ENCODE measurements at regions not wholly inside any gene's neighbourhood (a gene's known extent, or its start where the extent isn't known, plus 50 kb on each side); places are given as distances from the start of the nearest gene placed in this dataset.

- DNase-seq (no peak), ATAC-seq (no peak)
- no peak overlapping the region for H3K27ac ChIP-seq
- H3K36me3 ChIP-seq: no peaks in the 10 kb centered on the region
- intact Hi-C loops (cut with DNase I): no loop called here
- H3K4me3 ChIP-seq: no peak overlapping the region
- no peaks in the 10 kb centered on the region for H3K4me1 ChIP-seq
- WGBS, 2 donors: 75 to 76% methylated on average over 13 of the region's 13 CpGs
- H3K27me3 ChIP-seq: peaks cover 0 to 10% (median 0%) of the 10 kb centered on the region in 7 donors
- no peak for TF ChIP-seq CTCF (IDR thresholded peaks at IDR 0.05)
- H3K9me3 ChIP-seq: peaks cover 0 to 18% (median 0%) of the 10 kb centered on the region in 11 donors
These were observed 205.1 kb upstream of the PLPP4 start for GRCh38 chr10:120251821-120252442.

DNA sequence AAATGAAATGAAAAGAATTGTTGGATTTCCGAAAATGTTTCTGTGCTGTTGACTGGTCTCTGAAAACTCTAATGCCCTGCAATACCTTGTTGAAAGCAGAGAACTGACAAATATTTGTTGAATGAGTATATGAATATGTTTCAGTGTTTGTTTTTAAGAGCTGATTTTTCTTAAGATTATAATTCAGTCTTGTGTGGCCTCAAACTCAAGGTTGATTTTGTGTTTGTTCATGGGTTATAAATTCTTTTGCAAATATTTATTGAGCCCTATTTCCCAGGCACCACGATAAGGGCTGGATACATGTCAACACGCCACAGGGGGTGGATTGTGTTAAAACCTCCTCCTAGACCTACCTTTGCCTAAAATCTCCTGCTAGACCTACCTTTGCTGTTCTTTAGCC, 203.9 kb upstream of the PLPP4 start:
- no peaks in the 10 kb centered on the region for H3K36me3 ChIP-seq
- TF ChIP-seq CTCF (IDR thresholded peaks at IDR 0.05): no peak
- no peak overlapping the region for H3K4me3 ChIP-seq
- intact Hi-C loops (cut with DNase I): no loop called here
- ATAC-seq (no peak), DNase-seq (no peak)
- 64 to 69% methylated on average over 3 of the region's 3 CpGs for WGBS, 2 donors
- H3K9me3 ChIP-seq: peaks cover 0 to 18% (median 0%) of the 10 kb centered on the region in 11 donors
- no peak overlapping the region for H3K27ac ChIP-seq
- no peaks in the 10 kb centered on the region for H3K4me1 ChIP-seq
- H3K27me3 ChIP-seq: peaks cover 0 to 10% (median 0%) of the 10 kb centered on the region in 7 donors

- Histone ChIP-seq H3K36me3 (no peaks in the 10 kb centered on the region), H3K4me1 (no peaks in the 10 kb centered on the region), H3K27ac (no peak overlapping the region), H3K9me3 (peaks cover 0 to 12% (median 0%) of the 10 kb centered on the region in 11 donors), H3K4me3 (no peak overlapping the region), H3K27me3 (peaks cover 0 to 12% (median 0%) of the 10 kb centered on the region in 7 donors)
- TF ChIP-seq CTCF (IDR thresholded peaks at IDR 0.05): no peak
- ATAC-seq (no peak), DNase-seq (no peak)
- intact Hi-C loops (cut with DNase I): no loop called here
- WGBS, 2 donors: 68 to 71% methylated on average over 4 of the region's 4 CpGs
These were observed 196.6 kb upstream of the PLPP4 start for GRCh38 chr10:120260456-120260855.

GRCh38 chr10:120262857-120263547, 194.0 kb upstream of the PLPP4 start:
- intact Hi-C loops (cut with DNase I): no loop called here
- Histone ChIP-seq H3K4me3 (no peak overlapping the region), H3K4me1 (no peaks in the 10 kb centered on the region), H3K27ac (no peak overlapping the region), H3K9me3 (no peaks in the 10 kb centered on the region), H3K27me3 (peaks cover 0 to 12% (median 0%) of the 10 kb centered on the region in 7 donors), H3K36me3 (no peaks in the 10 kb centered on the region)
- 70 to 88% methylated on average over 1 of the region's 1 CpG for WGBS, 2 donors
- no peak for TF ChIP-seq CTCF (IDR thresholded peaks at IDR 0.05)
- no peak for DNase-seq
- no peak for ATAC-seq
